CD14-positive monocyte (primary cell): ENCODE measurements at regions not wholly inside any gene's neighbourhood (a gene's known extent, or its start where the extent isn't known, plus 50 kb on each side); places are given as distances from the start of the nearest gene placed in this dataset.

Experiments
- DNase-seq, 3 donors: peaks; one replicate each; pipeline ENCODE4 v3.0.0-alpha.2; 2011 to 2022
- H2AFZ ChIP-seq: 2 replicates; pipeline ENCODE4 v1.6.0; 2012; ENCODE audit warnings: mild to moderate bottlenecking, low read depth, low read length, inconsistent platforms; ENCODE audit not compliant: insufficient read depth, poor library complexity, severe bottlenecking
- H3K27ac ChIP-seq, 2 donors: 1 replicate in 1 of 2; 2 replicates in 1 of 2; pipeline ENCODE4 v1.5.1; 2012 to 2013; ENCODE audit warnings: low read length in 2 of 2, control low read depth in 1 of 2, inconsistent platforms in 1 of 2, low read depth in 1 of 2, mild to moderate bottlenecking in 1 of 2
- H3K27me3 ChIP-seq, 2 donors: one replicate each; pipeline versions ENCODE4 v1.6.0 to v1.6.1; 2011 to 2013; ENCODE audit warnings: low read length in 2 of 2; ENCODE audit not compliant: control insufficient read depth in 2 of 2, insufficient read depth in 2 of 2
- H3K36me3 ChIP-seq, 2 donors: replicated peaks in 1 of 2; 1 replicate in 1 of 2; 2 replicates in 1 of 2; pipeline versions ENCODE4 v1.5.1 to v1.6.1; 2012 to 2013; ENCODE audit warnings: low read length in 2 of 2, control low read depth in 1 of 2, inconsistent platforms in 1 of 2, mild to moderate bottlenecking in 1 of 2; ENCODE audit not compliant: insufficient read depth in 2 of 2, control insufficient read depth in 1 of 2
- H3K4me1 ChIP-seq, 2 donors: 1 replicate in 1 of 2; 2 replicates in 1 of 2; pipeline versions ENCODE4 v1.5.1 to v1.6.1; 2012 to 2013; ENCODE audit warnings: low read length in 2 of 2, control low read depth in 1 of 2, inconsistent platforms in 1 of 2, mild to moderate bottlenecking in 1 of 2, moderate library complexity in 1 of 2; ENCODE audit not compliant: insufficient read depth in 2 of 2, control insufficient read depth in 1 of 2
- H3K4me2 ChIP-seq: replicated peaks from 2 replicates; pipeline ENCODE3; 2012; ENCODE audit warnings: low read length, moderate library complexity, mild to moderate bottlenecking; ENCODE audit not compliant: poor library complexity, severe bottlenecking; ENCODE audit errors: extremely low read depth
- H3K4me3 ChIP-seq, 3 experiments: fragments of 200-600 bp in 1 of 3; sonication (generic) in 1 of 3; replicated peaks in 1 of 3; 1 replicate in 2 of 3; 2 replicates in 1 of 3; pipeline ENCODE4 v1.5.1; 2011 to 2013; ENCODE audit warnings: low read length in 3 of 3, mild to moderate bottlenecking in 3 of 3, control low read depth in 2 of 3, low read depth in 2 of 3, inconsistent platforms in 1 of 3, moderate library complexity in 1 of 3
- H3K79me2 ChIP-seq: 2 replicates; pipeline ENCODE4 v1.6.0; 2012; ENCODE audit warnings: mild to moderate bottlenecking, control low read depth, inconsistent platforms, low read length, moderate library complexity; ENCODE audit not compliant: insufficient read depth
- H3K9ac ChIP-seq: 2 replicates; pipeline ENCODE4 v1.6.0; 2017; ENCODE audit warnings: low read length, mild to moderate bottlenecking; ENCODE audit not compliant: insufficient read depth, poor library complexity, severe bottlenecking
- H3K9me3 ChIP-seq, 2 donors: replicated peaks in 1 of 2; 1 replicate in 1 of 2; 2 replicates in 1 of 2; pipeline versions ENCODE4 v1.5.1 to v1.6.1; 2012 to 2013; ENCODE audit warnings: low read length in 2 of 2, control low read depth in 1 of 2; ENCODE audit not compliant: control insufficient read depth in 1 of 2, insufficient read depth in 1 of 2
- H4K20me1 ChIP-seq: 2 replicates; pipeline ENCODE4 v1.6.0; 2012; ENCODE audit warnings: mild to moderate bottlenecking, low read length, control low read depth, moderate library complexity; ENCODE audit not compliant: insufficient read depth
- H3K27ac Mint-ChIP-seq, 7 donors: one replicate each; pipeline ENCODE4 v1.8.0; 2020; ENCODE audit warnings: mild to moderate bottlenecking in 7 of 7, mixed read lengths in 7 of 7, moderate library complexity in 6 of 7, inconsistent platforms in 2 of 7
- H3K27me3 Mint-ChIP-seq, 3 donors: one replicate each; pipeline ENCODE4 v1.8.0; 2021 to 2022; ENCODE audit warnings: low read depth in 3 of 3, mild to moderate bottlenecking in 3 of 3, mixed read lengths in 3 of 3, moderate library complexity in 3 of 3, inconsistent platforms in 1 of 3
- H3K36me3 Mint-ChIP-seq, 2 donors: one replicate each; pipeline ENCODE4 v1.8.0; 2020; ENCODE audit warnings: mixed read lengths in 2 of 2, inconsistent platforms in 1 of 2, mild to moderate bottlenecking in 1 of 2
- H3K4me1 Mint-ChIP-seq: one replicate; pipeline ENCODE4 v1.8.0; 2020; ENCODE audit warnings: mild to moderate bottlenecking, mixed read lengths
- H3K4me3 Mint-ChIP-seq, 2 donors: one replicate each; pipeline ENCODE4 v1.8.0; 2020; ENCODE audit warnings: mild to moderate bottlenecking in 2 of 2, mixed read lengths in 2 of 2, moderate library complexity in 1 of 2
- H3K9me3 Mint-ChIP-seq, 7 donors: one replicate each; pipeline ENCODE4 v1.8.0; 2020 to 2022; ENCODE audit warnings: mixed read lengths in 7 of 7, mild to moderate bottlenecking in 6 of 7, moderate library complexity in 6 of 7, inconsistent platforms in 2 of 7
- CTCF ChIP-seq: fragments of 200-600 bp; IDR thresholded peaks from one replicate; pipeline ENCODE4 v1.8.0; 2022; ENCODE audit warnings: antibody characterized with exemption, mild to moderate bottlenecking
- WGBS: methylation state at CpG from one replicate; pipeline ENCODE4 v1.1.5; 2013; ENCODE audit warnings: missing lambda C conversion rate; ENCODE audit not compliant: insufficient coverage; 5-methylcytosine and 5-hydroxymethylcytosine counted together
- intact Hi-C, 2 donors: fragments of 100-400 bp; cut with micrococcal nuclease; formaldehyde crosslinking; loops; one replicate each; pipeline versions ENCODE4 v1.15.0 to v1.15.1; 2023

DNA sequence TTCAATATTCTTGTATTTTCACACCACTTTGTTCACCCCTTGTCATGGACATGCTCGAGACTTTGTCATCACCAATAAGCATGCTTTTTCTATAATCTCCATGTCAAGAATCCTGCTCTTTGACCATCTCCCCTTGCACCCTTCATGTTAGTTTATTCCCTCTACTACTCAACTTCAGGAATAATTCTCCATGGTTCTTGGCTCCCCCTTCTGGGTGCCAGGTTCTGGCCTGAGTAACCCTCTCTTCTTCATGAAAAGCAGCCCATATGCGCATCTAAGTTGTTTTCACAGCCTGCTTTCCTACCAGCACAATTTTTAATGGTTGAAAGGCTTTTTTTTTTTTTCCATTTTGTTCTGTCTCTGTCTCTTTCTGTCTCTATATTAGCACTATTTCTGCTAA, 160.7 kb downstream of the LEPR start:
- intact Hi-C loops, result no loop called here
- WGBS, result 92% methylated on average over 1 of the region's 2 CpGs

DNA sequence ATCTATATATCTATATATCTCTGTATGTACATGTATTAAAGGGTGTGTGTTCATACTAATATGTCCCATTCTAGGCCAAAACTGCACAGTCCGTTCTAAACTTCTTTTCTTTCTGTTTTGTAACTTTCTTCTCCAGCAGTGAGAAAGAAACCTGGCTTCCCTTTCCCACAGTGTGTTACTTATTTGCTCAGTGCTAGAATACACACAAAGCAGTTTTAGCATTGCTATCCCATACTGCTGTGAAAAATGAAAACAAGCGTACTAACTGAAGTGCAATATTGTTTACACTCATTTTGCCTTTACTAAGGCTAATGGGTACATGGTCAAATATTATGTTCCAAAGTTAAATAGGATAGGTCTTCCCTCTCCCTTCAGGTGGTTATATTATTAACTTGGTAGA, 163.9 kb downstream of the LEPR start:
- no peak for DNase-seq
- H2AFZ ChIP-seq, result no peak overlapping the region
- no peak overlapping the region for H3K9ac ChIP-seq
- WGBS, result 78% methylated on average over 1 of the region's 2 CpGs
- no peak overlapping the region for H3K4me2 ChIP-seq
- H3K27me3 Mint-ChIP-seq, result no peaks in the 10 kb centered on the region
- H3K9me3 ChIP-seq, result no peaks in the 10 kb centered on the region
- no peaks in the 10 kb centered on the region for H3K79me2 ChIP-seq
- H3K4me1 ChIP-seq, result no peaks in the 10 kb centered on the region
- no peaks in the 10 kb centered on the region for H3K27me3 ChIP-seq
- no peak overlapping the region for H3K4me3 Mint-ChIP-seq
- H3K4me1 Mint-ChIP-seq, result no peaks in the 10 kb centered on the region
- H3K36me3 Mint-ChIP-seq, result no peaks in the 10 kb centered on the region
- H4K20me1 ChIP-seq, result no peaks in the 10 kb centered on the region
- TF ChIP-seq CTCF, result no peak
- intact Hi-C loops, result no loop called here
- H3K27ac Mint-ChIP-seq, result no peak overlapping the region
- no peaks in the 10 kb centered on the region for H3K36me3 ChIP-seq
- peaks cover 0 to 5% (median 2%) of the 10 kb centered on the region in 7 donors for H3K9me3 Mint-ChIP-seq
- no peak overlapping the region for H3K27ac ChIP-seq
- H3K4me3 ChIP-seq, result no peak overlapping the region

More for the DNA sequence above, 160.7 kb downstream of the LEPR start:
- H2AFZ ChIP-seq, result no peak overlapping the region
- no peak for DNase-seq
- peaks cover 0 to 7% (median 2%) of the 10 kb centered on the region in 7 donors for H3K9me3 Mint-ChIP-seq
- H3K27ac ChIP-seq, result no peak overlapping the region
- H3K4me3 Mint-ChIP-seq, result no peak overlapping the region
- no peaks in the 10 kb centered on the region for H3K27me3 Mint-ChIP-seq
- H3K9me3 ChIP-seq, result no peaks in the 10 kb centered on the region
- H3K4me1 ChIP-seq, result no peaks in the 10 kb centered on the region
- no peak overlapping the region for H3K4me3 ChIP-seq
- no peak overlapping the region for H3K9ac ChIP-seq
- no peak overlapping the region for H3K4me2 ChIP-seq
- H3K27me3 ChIP-seq, result no peaks in the 10 kb centered on the region
- no peaks in the 10 kb centered on the region for H4K20me1 ChIP-seq
- H3K36me3 Mint-ChIP-seq, result no peaks in the 10 kb centered on the region
- no peaks in the 10 kb centered on the region for H3K36me3 ChIP-seq
- no peak for TF ChIP-seq CTCF
- H3K27ac Mint-ChIP-seq, result no peak overlapping the region
- no peaks in the 10 kb centered on the region for H3K79me2 ChIP-seq
- no peaks in the 10 kb centered on the region for H3K4me1 Mint-ChIP-seq
